ENCODE measurements at regions not wholly inside any gene's neighbourhood (a gene's known extent, or its start where the extent isn't known, plus 50 kb on each side); places are given as distances from the start of the nearest gene placed in this dataset.

GRCh38 chr11:116233561-116233960, 539.2 kb downstream of the BUD13 start:
- DNase-seq: no peak

GRCh38 chr11:116232364-116232828, 540.4 kb downstream of the BUD13 start:
- no peak for DNase-seq

- no peak for DNase-seq
Observed at GRCh38 chr11:116231543-116231942, 541.2 kb downstream of the BUD13 start.

- DNase-seq: no peak
Observed at GRCh38 chr11:116230438-116230837, 542.3 kb downstream of the BUD13 start.

GRCh38 chr11:116229236-116229970, 543.4 kb downstream of the BUD13 start:
- DNase-seq: no peak

- DNase-seq: no peak
Observed at GRCh38 chr11:116226731-116227130, 546.1 kb downstream of the BUD13 start.

GRCh38 chr11:116225784-116226585, 546.8 kb downstream of the BUD13 start:
- DNase-seq: no peak

- no peak for DNase-seq
Observed at GRCh38 chr11:116225236-116225635, 547.6 kb downstream of the BUD13 start.

GRCh38 chr11:116224889-116225200, 547.9 kb downstream of the BUD13 start:
- no peak for DNase-seq

GRCh38 chr11:116224154-116224888, 548.5 kb downstream of the BUD13 start:
- DNase-seq: peak; percentile 18

GRCh38 chr11:116221351-116221750, 551.4 kb downstream of the BUD13 start:
- no peak for DNase-seq

GRCh38 chr11:116219171-116219635, 553.6 kb downstream of the BUD13 start:
- no peak for DNase-seq

GRCh38 chr11:116217441-116217840, 555.3 kb downstream of the BUD13 start:
- DNase-seq: no peak

GRCh38 chr11:116217006-116217405, 555.8 kb downstream of the BUD13 start:
- DNase-seq: peak; percentile 12

- DNase-seq: no peak
Observed at GRCh38 chr11:116215471-116216113, 557.2 kb downstream of the BUD13 start.

- DNase-seq: no peak
Observed at GRCh38 chr11:116211147-116211546, 561.6 kb downstream of the BUD13 start.

GRCh38 chr11:116210663-116211062, 562.1 kb downstream of the BUD13 start:
- DNase-seq: no peak

- no peak for DNase-seq
Observed at GRCh38 chr11:116209255-116209654, 563.5 kb downstream of the BUD13 start.

- no peak for DNase-seq
Observed at GRCh38 chr11:116207421-116208141, 565.2 kb downstream of the BUD13 start.

- no peak for DNase-seq
Observed at GRCh38 chr11:116207019-116207418, 565.8 kb downstream of the BUD13 start.

GRCh38 chr11:116202922-116203321, 569.9 kb downstream of the BUD13 start:
- DNase-seq: no peak

GRCh38 chr11:116200564-116200963, 572.2 kb downstream of the BUD13 start:
- no peak for DNase-seq

Measured in NK-92 treated with Interleukin-12 subunit alpha and Interleukin-12 subunit beta, amount 100 ng/mL, for 24 hours (cell line).